GM18907 (cell line): ENCODE measurements at regions not wholly inside any gene's neighbourhood (a gene's known extent, or its start where the extent isn't known, plus 50 kb on each side); places are given as distances from the start of the nearest gene placed in this dataset.

Experiments
- ATAC-seq: cut with Tn5 transposase; IDR thresholded peaks from one replicate; pipeline ENCODE4 v1.9.1; 2021; ENCODE audit warnings: mild to moderate bottlenecking, moderate library complexity; ENCODE audit not compliant: unreplicated experiment

GRCh38 chr7:35537067-35538023 is 157.6 kb downstream of the HERPUD2 start:
- ATAC-seq = peak; percentile 97

- no peak for ATAC-seq
Observed at GRCh38 chr7:35536396-35536826, 158.5 kb downstream of the HERPUD2 start.

DNA sequence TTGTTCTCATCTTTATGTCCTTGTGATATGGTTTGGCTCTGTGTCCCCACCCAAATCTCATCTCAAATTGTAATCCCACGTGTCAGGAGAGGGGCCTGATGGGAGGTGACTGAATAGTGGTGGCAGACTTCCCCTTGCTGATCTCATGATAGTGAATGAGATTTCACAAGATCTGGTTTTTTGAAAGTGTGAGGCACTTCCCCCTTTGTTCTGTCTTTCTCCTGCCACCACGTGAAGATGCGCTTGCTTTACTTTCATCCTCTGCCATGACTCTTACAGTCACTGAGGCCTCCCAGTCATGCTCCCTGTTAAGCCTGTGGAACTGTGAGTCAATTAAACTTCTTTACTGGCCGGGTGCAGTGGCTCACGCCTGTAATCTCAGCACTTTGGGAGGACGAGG is 161.0 kb downstream of the HERPUD2 start:
- ATAC-seq = no peak

DNA sequence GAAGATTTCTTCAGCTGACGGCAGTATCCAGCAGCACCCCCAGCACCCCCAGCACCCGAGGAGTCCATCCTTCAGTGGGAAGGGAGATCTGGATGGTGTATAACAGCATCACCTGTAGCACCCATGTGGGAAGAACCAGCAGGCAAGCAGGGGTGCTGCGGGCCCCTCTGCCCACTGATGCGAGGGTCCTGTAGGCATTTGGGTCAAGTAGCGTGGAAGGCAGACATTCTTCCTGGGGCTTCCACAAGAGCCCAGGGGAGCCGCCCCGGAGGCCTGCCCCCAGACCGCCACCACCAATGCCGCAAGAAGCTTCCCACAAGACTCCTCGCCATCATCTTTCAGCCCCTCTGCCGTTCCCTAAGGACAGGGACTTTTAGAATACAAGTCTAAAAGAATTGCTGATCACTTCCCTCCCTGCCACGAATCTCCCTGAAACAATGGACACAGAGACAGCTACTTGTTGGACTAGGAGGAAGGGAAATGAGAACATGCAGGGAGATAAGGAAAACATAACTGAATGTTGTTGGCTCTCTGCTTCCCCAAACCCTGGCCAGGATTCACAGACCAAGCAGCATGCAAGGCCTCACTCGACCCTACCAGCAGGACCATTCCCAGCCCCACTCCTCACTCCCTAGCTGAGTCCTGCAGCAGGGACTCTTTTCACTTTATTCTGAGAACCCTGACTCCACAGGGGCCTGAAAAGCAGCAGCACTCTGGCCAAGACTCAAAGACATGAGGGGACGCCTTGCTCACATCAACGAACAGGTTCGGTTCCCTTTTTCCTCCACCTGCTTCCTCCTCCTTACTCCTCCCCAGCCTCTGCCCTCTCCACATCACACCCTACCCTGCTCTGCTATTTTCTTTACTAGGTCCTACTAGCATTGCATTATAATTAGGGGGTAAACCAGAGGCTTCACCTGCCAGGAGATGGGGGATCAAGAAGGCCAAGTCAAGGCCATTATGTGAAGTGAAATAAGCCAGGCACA is 164.5 kb downstream of the HERPUD2 start:
- ATAC-seq = no peak

DNA sequence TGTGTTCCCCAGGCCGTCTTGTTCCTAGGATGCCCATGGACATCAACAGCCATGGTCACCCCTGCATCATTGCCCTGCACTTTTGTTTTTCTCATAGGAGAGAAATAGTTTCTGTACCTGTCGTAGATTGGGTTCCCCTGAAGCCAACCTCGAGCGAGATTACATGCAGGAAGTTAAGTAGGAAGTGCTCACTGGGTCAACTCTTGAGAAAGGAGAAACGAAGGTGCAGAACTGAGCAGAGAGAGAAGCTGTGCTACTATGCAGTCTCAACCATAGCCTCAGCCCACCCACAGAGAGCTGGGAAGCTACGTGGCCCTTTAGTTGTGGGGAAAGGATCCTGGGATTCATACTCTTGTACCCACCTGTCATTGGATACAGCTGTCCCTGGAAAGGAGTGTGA is 165.2 kb downstream of the HERPUD2 start:
- no peak for ATAC-seq

DNA sequence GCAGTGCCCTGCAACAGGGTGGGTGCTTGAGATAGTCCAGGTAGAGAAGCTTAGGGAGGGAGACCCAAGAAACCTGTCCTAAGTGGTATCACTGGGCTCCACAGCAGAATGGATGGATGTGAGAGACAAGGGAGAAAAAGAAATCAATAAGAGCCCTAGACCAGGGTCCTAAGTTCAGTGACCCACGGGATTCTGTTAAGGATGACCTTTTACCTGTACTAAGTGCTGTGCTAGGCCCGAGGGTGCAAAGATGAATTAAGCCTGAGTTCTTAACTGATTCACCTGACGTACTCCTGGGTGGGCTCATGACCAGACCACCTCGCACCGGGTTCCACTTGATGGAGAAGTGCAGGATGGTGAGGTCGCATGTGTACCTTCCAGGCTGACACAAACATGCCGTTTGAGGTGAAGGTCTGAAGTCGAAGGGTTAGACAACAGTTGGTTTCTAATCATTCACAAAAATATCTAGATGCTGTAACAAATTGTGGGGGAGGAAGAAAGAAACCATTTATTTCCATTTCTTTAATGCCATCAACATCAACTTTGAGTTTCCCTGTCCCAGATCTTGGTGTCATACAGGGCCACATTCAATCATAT is 166.5 kb downstream of the HERPUD2 start:
- ATAC-seq = no peak

- no peak for ATAC-seq
Observed at GRCh38 chr7:35526645-35527044, 168.3 kb downstream of the HERPUD2 start.

DNA sequence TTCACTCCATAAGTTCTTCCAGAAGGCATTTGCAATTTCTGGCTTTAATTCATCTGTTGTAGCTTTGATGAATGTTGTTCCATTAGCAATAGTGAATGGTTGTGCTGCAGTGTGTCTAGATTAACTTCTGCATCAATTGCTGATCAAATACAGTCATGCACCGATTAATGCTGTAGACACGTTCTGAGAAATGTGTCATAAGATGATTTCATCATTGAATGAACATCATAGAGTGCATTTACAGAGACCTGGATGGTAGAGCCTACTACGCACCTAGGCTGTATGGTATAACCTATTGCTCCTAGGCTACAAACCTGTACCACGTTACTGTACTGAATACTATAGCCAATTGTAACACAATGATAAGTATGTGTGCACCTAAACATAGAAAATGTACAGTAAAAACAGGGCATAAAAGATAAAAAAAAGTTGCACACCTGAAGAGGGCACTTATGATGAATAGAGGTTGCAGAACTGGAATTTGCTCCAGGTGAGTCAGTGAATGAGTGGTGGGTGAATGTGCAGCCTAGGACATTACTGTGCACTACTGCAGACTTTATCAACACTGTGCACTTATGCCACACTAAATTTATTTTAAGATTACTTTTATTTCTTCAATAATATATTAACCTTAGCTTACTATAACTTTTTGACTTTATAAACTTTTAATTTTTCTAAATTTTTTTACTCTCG is 170.7 kb downstream of the HERPUD2 start:
- ATAC-seq = no peak

GRCh38 chr7:35523292-35523691 is 171.6 kb downstream of the HERPUD2 start:
- no peak for ATAC-seq

DNA sequence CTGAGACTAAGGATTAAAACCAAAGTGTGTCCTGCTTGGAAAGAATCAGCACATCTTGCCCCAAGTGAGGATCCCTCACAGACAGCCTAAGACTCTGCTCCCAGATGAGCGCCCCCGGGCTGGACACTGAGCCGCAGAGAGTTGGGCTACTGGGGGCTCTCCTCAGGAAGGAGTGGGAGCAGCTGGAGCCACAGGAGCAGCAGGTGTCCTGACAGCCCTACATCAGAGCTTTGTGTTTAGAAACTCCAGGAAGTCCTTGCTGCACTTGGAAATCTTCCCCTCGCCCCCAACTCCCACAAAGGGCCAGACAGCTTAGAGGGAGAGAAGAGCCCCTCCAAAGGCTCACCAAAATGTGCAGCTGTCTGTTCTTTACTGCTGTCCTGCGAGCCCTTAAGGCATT is 172.2 kb downstream of the HERPUD2 start:
- no peak for ATAC-seq

- no peak for ATAC-seq
Observed at GRCh38 chr7:35521941-35522340, 173.0 kb downstream of the HERPUD2 start.

DNA sequence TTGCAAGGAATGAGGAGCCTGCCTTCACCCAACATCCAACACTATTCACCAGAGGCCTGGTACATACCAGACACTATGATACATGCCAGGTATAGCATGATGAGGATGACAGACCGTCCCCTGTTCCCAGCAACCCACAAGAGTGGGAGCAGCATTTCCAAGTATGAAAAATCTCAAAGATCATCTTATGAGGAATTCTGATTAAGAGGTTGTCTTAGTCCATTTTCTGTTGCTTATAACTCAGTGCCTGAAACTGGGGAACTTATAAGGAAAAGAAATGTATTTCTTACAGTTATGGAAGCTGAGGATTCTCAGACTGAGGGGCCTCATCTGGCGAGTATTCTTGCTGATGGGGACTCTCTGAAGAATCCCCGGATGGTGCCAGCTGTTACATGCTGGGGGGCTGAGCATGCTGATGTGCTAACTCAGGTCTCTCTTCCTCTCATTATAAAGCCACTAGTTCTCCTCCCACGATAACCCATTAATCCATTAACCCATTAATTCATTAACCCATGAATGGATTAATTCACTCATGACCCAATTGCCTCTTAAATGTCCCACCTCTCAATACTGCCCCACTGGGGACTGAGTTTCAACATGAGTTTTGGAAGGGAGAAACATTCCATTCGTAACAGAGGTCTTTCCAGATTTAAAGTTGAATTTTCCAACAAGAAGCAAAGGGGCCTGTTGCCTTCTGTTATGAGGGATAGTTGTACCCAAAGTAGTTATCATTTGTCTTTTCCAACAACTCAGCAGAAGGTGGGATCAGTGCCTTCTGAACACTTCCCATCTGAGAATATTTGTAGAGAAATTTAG is 173.9 kb downstream of the HERPUD2 start:
- no peak for ATAC-seq

DNA sequence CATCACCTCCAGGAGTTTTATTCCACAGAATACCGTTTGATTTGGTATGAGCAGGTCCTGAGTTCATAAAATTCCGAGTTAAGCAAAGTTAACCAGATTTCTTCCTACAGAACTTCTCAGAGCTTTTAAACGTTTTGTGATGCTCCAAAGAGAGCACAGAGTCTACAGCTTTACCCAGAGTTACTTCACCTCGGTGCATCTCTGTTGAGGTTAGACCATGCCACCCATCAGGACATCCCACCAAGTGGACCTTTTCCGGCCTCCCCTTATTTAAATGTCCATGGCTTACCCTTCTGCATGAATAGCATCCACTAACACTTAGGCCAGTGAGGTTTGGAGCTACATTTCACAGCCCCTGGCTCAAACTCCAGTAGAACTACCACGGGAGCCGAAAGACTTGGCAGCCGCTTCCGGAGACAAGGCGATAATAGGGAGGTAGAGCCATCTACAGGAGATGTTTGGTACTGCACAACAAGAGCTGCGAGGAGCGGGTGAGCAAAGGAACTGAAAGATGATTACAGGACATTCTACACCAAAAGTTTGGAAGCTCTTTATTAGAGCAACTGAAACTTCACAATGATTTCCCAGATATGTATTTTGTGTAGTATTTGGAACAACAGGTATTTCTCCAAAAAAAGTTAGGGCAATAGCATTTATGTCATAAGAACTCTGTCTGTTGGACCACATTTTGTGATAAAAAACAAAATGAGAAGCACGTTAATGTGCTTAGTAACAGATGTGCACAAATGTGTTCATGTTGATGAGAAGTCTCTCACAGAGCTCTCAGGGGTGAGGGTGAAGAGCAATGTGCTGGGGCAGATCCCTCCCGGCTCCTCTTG is 174.7 kb downstream of the HERPUD2 start:
- ATAC-seq = peak; percentile 87

DNA sequence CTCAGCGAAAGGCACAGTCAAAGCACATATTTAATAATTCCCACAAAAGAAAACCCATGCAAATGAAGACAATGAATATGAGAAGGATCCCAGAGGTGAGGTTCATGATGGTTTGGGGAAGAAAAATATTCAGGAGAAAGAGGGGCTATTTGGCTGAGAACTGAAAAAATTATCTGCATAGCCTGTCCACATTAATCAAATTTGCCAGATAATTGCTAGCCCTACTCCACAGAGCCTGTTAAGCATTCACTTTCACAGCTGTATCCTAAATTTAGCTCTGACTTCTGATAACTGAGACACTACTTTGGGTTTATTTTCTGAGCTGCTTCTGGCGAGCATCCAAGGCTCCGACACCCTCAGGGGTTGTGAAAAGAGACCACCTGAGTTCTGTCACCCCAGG is 176.2 kb downstream of the HERPUD2 start:
- ATAC-seq = no peak

DNA sequence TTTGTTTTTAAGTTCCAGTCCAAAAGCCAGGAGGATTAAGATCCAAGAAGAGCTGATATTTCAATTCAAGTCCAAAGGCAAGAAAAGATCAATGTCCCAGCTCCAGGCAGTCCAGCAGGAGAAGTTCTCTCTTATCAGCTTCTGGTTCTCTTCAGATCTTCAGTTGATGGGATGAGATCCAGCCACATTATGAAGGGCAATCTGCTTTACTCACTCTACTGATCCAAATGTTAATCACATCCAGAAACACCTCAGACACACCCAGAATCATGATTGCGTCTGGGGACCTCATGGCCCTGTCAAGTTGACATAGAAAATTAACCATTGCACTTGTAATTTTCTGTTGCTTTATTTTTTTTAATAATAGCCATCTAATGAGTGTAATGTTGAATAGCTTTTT is 178.4 kb downstream of the HERPUD2 start:
- no peak for ATAC-seq

GRCh38 chr7:35513828-35514227 is 181.1 kb downstream of the HERPUD2 start:
- ATAC-seq = no peak

DNA sequence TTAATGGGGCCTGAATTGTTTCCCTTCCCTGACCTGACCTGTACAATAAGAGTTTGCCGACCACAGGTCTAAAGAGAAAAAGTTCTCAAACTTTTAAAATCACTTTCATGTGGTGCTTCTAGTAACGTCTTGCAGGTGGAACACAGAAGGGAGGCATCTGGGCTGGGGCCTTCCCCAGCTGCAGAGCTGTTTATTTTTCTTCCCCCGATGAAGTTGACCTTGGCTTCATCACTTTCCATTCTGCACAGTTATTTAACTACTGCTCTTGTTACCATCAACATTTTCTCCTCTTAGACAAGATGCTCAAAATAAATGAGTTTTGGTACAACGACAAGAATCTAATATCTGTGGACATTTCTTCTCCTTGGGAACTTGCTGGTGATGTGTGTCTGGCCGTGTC is 181.7 kb downstream of the HERPUD2 start:
- ATAC-seq = no peak

GRCh38 chr7:35512716-35513115 is 182.2 kb downstream of the HERPUD2 start:
- ATAC-seq = no peak
